GM04503 (cell line): ENCODE measurements at regions not wholly inside any gene's neighbourhood (a gene's known extent, or its start where the extent isn't known, plus 50 kb on each side); places are given as distances from the start of the nearest gene placed in this dataset.
"Not testable (repeated sequence)": the region's sequence is repeated elsewhere in the genome, so short reads cannot be mapped to it uniquely, and the experiment has no call there.

ENCODE experiments used
- DNase-seq: peaks from one replicate; pipeline ENCODE4 v3.0.0-alpha.2; 2012; ENCODE audit warnings: low read depth

- no peak for DNase-seq
These were observed 84.0 kb downstream of the FMO4 start for GRCh38 chr1:171397851-171398469.

- no peak for DNase-seq
These were observed 81.9 kb upstream of the PRRC2C start for GRCh38 chr1:171403393-171403792.

DNA sequence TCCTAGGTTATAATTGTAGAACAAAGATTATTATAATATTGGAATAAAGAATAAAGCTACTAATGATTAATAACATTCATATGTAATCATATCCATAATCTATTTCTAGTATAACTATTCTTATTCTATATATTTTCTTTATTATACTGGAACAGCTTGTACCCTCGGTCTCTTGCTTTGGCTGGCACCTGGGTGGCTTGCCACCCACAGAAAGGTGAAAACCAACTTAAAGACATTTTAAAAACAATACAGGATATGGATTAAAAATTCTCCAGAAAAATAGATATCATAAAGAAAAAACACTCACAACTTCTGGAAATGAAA, 80.0 kb upstream of the PRRC2C start:
- DNase-seq = no peak

GRCh38 chr1:171413557-171413956, 71.8 kb upstream of the PRRC2C start:
- not testable (repeated sequence) for DNase-seq

- no peak for DNase-seq
These were observed 66.8 kb upstream of the PRRC2C start for GRCh38 chr1:171418546-171418945.

DNA sequence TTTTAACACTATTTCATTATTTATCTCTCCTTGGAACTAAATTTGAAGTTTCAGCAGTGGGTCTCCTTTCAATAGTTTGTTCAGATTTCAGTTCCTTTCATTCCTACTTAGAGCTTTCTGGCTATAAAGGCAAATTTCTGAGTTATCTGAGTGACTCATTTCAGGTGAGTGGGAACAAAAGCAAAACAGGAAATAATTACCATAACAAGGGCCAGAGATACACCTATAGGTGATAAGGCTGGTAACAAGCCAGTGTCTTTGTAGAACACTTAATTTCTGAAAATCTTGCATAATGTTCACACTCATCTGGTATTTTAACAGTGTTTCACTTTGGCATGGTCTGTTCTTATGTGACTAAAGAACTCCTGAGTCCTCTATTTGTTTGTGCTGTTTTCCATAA, 64.5 kb upstream of the PRRC2C start:
- DNase-seq = no peak

DNA sequence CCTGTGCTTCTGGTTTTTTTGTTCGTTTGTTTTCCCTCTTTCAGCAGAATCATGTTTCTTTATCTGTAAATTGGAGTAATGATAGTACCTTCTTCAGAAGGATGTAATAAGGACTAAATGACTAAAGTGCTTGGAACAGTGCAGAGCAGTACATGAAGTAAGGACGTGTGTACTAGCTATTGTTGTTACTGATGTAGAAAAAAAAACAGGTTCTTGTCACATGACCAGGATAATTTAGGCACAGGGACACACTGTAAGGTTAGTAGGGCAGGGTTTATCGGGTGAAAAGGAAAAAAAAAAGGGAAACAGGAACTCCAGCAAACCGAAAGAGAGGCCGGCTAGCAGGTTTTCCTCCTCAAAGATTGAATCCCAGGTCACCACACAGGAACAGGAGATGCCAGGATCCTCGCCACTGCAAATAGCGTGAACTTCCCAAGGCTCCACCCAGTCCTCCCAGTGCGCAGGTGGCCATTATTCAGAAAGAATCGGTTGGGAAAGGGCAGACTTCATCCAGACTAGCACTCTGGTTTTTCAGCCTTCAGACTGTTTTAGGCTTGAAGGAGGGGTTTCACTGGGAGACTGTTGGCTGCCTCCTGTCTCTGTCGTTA, 63.8 kb upstream of the PRRC2C start:
- DNase-seq = no peak

DNA sequence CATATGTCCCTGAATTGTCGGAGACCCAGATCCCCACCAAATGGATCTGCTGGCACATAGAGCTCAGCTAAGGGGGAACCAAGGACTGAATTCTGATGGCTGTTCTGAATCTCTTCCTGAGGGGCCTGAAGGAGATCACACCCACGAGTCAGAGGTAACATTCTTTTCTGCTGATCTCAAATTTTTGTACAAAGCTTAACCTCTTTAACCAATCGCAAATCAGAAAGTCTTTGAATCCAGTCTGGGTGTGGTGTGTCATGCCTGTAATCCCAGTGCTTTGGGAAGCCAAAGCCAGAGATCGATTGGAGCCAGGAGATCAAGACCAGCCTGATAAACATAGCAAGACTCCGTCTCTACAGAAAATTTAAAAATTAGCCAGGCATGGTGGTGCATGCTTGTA, 62.8 kb upstream of the PRRC2C start:
- no peak for DNase-seq

DNA sequence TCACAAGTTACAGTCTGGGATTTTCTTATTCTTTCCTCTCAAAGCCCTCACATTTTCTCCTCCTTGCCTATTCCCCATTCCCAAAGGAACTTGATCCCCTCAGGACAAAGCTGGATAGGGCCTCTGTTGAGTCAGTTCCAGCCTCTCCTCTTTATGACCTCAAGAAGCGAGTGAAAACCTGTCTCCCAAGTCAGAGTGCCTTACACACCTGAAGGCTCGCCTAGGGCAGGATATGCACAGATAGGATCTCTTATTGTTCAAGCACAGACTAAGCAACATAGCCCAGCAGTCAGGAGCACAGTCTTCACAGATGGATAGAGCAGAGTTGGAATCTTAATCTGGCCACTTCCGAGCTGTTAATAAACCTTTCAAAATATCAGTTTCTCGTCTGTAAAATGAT, 60.8 kb upstream of the PRRC2C start:
- DNase-seq = no peak

DNA sequence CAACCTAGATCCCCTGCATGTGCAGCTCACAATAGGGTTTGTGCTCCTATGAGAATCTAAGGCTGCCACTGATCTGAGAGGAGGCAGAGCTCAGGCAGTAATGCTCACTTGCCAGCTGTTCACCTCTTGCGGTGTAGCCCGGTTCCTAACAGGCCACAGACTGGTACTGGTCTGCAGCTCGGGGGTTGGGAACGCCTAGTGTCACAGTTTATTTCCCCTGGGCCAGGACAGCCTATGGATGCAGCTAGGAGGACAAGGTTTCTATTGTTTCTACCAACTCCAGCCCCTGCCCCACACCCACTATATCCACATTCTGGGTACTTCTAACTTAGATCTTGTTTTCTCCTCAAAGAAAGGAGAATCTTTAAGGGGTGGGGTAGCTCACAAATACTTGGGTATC, 58.7 kb upstream of the PRRC2C start:
- DNase-seq = no peak

DNA sequence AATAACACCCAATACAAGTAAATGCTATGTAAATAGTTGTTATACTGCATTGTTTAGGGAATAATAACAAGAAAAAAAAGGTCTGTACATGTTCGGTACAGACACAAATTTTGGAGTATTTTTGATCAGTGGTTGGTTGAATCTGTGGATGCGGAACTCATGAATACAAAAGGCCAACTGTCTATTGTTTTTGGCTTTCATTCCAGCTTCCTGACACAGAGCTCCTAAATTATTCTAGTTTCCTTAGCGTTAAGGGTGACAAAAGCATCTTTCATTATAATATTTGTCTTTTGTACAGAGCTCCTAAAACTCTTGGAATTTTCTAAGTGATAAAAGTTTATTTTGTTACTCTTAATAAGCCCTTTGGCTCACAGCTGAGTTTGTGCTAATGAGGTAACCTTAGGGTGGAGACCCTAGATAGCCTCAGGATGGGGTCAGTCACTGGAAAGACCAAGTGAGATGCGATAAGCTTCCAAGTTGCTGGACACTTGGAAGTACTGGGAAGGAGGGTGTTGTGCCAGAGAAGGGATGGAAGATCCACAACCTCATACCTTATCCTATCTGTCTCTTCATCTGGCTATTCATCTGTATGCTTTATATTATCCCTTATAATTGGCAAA, 57.4 kb upstream of the PRRC2C start:
- no peak for DNase-seq

GRCh38 chr1:171429137-171429536, 56.2 kb upstream of the PRRC2C start:
- no peak for DNase-seq

DNA sequence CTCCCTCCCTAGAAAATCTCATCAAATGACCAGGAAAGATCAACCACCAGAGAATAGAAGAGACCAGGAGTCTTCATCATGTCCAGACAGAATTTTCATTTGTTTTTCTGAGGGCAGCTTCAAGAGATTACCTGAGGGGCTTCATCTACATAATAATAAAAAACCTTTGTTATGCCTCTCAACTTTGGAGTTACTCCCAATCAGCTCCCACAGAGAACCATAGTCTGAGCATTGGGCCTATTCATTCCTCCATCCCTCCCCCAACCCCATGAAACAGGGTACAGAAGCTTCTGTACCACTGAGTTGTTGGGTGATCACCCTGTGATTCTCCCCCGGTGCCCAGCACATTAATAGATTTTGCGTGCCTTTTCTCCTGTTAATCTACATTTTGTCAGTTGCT, 53.3 kb upstream of the PRRC2C start:
- no peak for DNase-seq

- DNase-seq = no peak
These were observed 52.9 kb upstream of the PRRC2C start for GRCh38 chr1:171432473-171432872.

DNA sequence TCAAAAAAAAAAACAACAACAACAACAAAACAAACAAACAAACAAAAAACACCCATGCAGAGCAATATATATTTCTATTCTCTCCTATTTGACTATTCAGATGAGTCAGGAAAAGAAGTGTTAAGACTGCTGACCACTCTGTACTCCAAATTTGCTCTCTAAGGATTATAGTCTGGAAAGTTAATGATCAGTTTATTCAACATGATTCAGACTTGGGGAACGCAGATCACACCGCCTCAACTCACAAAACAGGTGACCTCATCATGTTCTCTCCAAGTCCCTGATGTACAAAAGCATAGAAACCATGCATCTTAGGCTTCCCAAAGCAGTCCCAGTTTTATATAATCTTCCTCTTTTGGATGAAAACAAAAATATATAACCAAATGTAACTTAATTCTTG, 51.9 kb upstream of the PRRC2C start:
- DNase-seq = no peak

DNA sequence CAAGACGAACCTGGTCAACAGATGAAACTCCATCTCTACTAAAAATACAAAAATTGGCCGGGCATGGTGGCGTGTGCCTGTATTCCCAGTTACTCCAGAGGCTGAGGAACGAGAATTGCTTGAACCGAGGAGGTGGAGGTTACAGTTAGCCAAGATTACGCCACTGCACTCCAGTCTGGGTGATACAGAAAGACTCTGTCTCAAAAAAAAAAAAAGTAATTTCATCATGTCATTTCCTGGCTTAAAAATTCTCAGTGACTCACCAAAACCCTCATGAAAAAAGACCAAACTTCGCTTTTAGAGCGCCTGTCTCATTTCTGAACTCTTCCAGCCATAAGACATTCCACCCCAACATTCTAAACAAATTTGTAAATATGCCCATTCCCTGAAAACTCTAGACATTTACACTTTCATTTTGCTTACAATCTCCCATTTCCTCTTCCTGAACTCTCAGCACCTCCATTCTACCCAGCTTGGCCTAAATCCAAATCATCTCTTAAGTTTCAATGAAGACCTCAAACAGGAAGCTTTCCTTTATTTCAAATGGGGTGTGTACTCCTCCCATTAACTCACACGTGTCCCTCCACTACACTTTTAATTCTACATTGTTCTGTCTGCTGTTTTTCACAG, 50.5 kb upstream of the PRRC2C start:
- DNase-seq = peak; percentile 73
